GM23338 (cell line): ENCODE measurements at regions not wholly inside any gene's neighbourhood (a gene's known extent, or its start where the extent isn't known, plus 50 kb on each side); places are given as distances from the start of the nearest gene placed in this dataset.

ENCODE experiments used
- ATAC-seq: fragments of 200-7000 bp; cut with Tn5 transposase; 3 replicates; pipeline ENCODE4 v1.9.1; 2020
- DNase-seq: peaks from one replicate; pipeline ENCODE4 v3.0.0-alpha.2; 2015; ENCODE audit warnings: low spot score
- H2AFZ ChIP-seq: fragments of 200-600 bp; sonication (generic); 2 replicates; pipeline ENCODE4 v1.8.0; 2016; ENCODE audit warnings: antibody characterized with exemption, mild to moderate bottlenecking, moderate library complexity
- H3F3A ChIP-seq: fragments of 200-600 bp; sonication (generic); replicated peaks from 2 replicates; pipeline ENCODE4 v1.8.0; 2017; ENCODE audit warnings: antibody characterized with exemption, mixed run types, low read depth
- H3K27ac ChIP-seq: fragments of 200-600 bp; sonication (generic); 2 replicates; pipeline ENCODE4 v1.6.1; 2016; ENCODE audit warnings: low read depth
- H3K27me3 ChIP-seq: fragments of 200-600 bp; sonication (generic); 2 replicates; pipeline ENCODE4 v1.8.0; 2016; ENCODE audit warnings: mild to moderate bottlenecking, mixed run types, moderate library complexity; ENCODE audit not compliant: insufficient read depth
- H3K36me3 ChIP-seq: fragments of 200-600 bp; sonication (generic); 2 replicates; pipeline ENCODE4 v1.8.0; 2016; ENCODE audit warnings: mild to moderate bottlenecking; ENCODE audit not compliant: insufficient read depth
- H3K4me1 ChIP-seq: fragments of 200-600 bp; sonication (generic); 2 replicates; pipeline ENCODE4 v1.8.0; 2016; ENCODE audit warnings: mild to moderate bottlenecking, moderate library complexity; ENCODE audit not compliant: insufficient read depth
- H3K4me2 ChIP-seq: fragments of 200-600 bp; sonication (generic); 2 replicates; pipeline ENCODE4 v1.7.1; 2017; ENCODE audit warnings: mixed run types
- H3K4me3 ChIP-seq: fragments of 200-600 bp; sonication (generic); 2 replicates; pipeline ENCODE4 v1.6.1; 2016; ENCODE audit warnings: mixed run types
- H3K79me2 ChIP-seq: fragments of 200-600 bp; sonication (generic); replicated peaks from 2 replicates; pipeline ENCODE4 v1.8.0; 2017; ENCODE audit warnings: mild to moderate bottlenecking; ENCODE audit not compliant: insufficient read depth
- H3K9me2 ChIP-seq: fragments of 200-600 bp; sonication (generic); 2 replicates; pipeline ENCODE4 v1.8.0; 2017; ENCODE audit not compliant: insufficient read depth
- H4K20me1 ChIP-seq: fragments of 200-600 bp; sonication (generic); replicated peaks from 2 replicates; pipeline ENCODE4 v1.8.0; 2017; ENCODE audit warnings: mild to moderate bottlenecking; ENCODE audit not compliant: insufficient read depth
- H3K27ac Mint-ChIP-seq: 2 replicates; pipeline ENCODE4 v1.8.0; 2020; ENCODE audit warnings: inconsistent platforms, mild to moderate bottlenecking, moderate library complexity, mixed read lengths
- H3K27me3 Mint-ChIP-seq: 3 replicates; pipeline ENCODE4 v1.8.0; 2022; ENCODE audit warnings: low read depth, mild to moderate bottlenecking, moderate library complexity, mixed read lengths, inconsistent platforms; ENCODE audit not compliant: insufficient read depth, poor library complexity
- H3K36me3 Mint-ChIP-seq: 3 replicates; pipeline ENCODE4 v1.8.0; 2021; ENCODE audit warnings: low read depth, mild to moderate bottlenecking, inconsistent platforms, moderate library complexity, mixed read lengths
- H3K4me1 Mint-ChIP-seq: 3 replicates; pipeline ENCODE4 v1.8.0; 2020; ENCODE audit warnings: mild to moderate bottlenecking, inconsistent platforms, mixed read lengths
- H3K4me3 Mint-ChIP-seq: 3 replicates; pipeline ENCODE4 v1.8.0; 2021; ENCODE audit warnings: moderate library complexity, mild to moderate bottlenecking, inconsistent platforms, mixed read lengths
- H3K9me3 Mint-ChIP-seq: 3 replicates; pipeline ENCODE4 v1.8.0; 2020; ENCODE audit warnings: moderate library complexity, mild to moderate bottlenecking, inconsistent platforms, mixed read lengths
- CREB1 ChIP-seq: fragments of 250-450 bp; sonication (Bioruptor Pico); IDR thresholded peaks from 2 replicates; pipeline ENCODE4 v1.5.0; 2020; ENCODE audit warnings: low read depth, mild to moderate bottlenecking, moderate library complexity
- CTCF ChIP-seq, 2 experiments: fragments of 200-600 bp in 1 of 2; sonication (generic) in 1 of 2; conservative IDR thresholded peaks; 2 replicates each; pipeline versions ENCODE4 v1.5.1 to v1.6.1; 2016 to 2017; ENCODE audit warnings: antibody characterized with exemption in 2 of 2, low read depth in 2 of 2, mild to moderate bottlenecking in 2 of 2, moderate library complexity in 1 of 2
- ETS1 ChIP-seq: IDR thresholded peaks from 2 replicates; pipeline ENCODE4 v1.6.1; 2016; ENCODE audit warnings: antibody characterized with exemption
- JUNB ChIP-seq: IDR thresholded peaks from one replicate; pipeline ENCODE4 v1.6.1; 2016; ENCODE audit warnings: antibody characterized with exemption; ENCODE audit not compliant: unreplicated experiment
- NANOG ChIP-seq: IDR thresholded peaks from 2 replicates; pipeline ENCODE4 v1.6.1; 2016; ENCODE audit warnings: antibody characterized with exemption, borderline replicate concordance
- STAT1 ChIP-seq: IDR thresholded peaks from one replicate; pipeline ENCODE4 v1.6.1; 2016; ENCODE audit warnings: antibody characterized with exemption; ENCODE audit not compliant: unreplicated experiment
- ZNF114 ChIP-seq: fragments of 250-450 bp; sonication (Bioruptor Pico); IDR thresholded peaks from 2 replicates; pipeline ENCODE4 v1.5.0; 2020; ENCODE audit warnings: mild to moderate bottlenecking, moderate library complexity
- ZNF331 ChIP-seq: fragments of 250-450 bp; sonication (Bioruptor Pico); IDR thresholded peaks from 2 replicates; pipeline ENCODE4 v1.5.0; 2020; ENCODE audit warnings: low read depth, mild to moderate bottlenecking, moderate library complexity
- TF ChIP-seq, protein P1 (sequence below): IDR thresholded peaks from one replicate; pipeline ENCODE4 v1.6.1; 2018; ENCODE audit warnings: antibody characterized with exemption; ENCODE audit not compliant: unreplicated experiment
- TF ChIP-seq, protein P2 (sequence below): fragments of 250-450 bp; sonication (Bioruptor Pico); IDR thresholded peaks from 2 replicates; pipeline ENCODE4 v1.5.0; 2020; ENCODE audit warnings: mild to moderate bottlenecking, moderate library complexity

DNA sequence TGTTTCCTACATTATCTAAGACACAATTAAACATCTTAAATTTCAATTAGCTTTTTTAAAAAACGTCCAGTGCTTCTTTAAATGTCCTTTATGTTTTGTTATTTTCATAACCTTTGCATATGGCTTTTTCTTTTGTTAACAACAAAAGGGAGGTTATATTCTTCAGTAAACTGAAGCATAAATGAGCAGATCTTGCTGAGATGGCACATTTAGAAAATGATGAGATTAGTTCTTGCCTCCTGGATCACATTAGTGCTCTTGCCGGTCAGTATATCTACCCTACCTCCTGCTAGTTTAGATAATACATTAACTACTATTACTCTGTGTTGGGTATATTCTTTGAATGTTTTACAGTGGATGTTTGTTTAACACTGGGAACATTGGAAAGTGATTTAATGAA lies 126.1 kb downstream of the DISP1 start:
- no peaks in the 10 kb centered on the region for H4K20me1 ChIP-seq
- H3K27me3 Mint-ChIP-seq = no peaks in the 10 kb centered on the region
- ATAC-seq = no peak
- peaks cover 15% of the 10 kb centered on the region for H3K4me1 Mint-ChIP-seq
- no peaks in the 10 kb centered on the region for H3K36me3 ChIP-seq
- DNase-seq = no peak
- peak overlapping the region; percentile 88; the same call in 1 of the 2 replicates for H3K27ac Mint-ChIP-seq
- H3K4me1 ChIP-seq = no peaks in the 10 kb centered on the region; the same call in 1 of the 2 replicates
- no peaks in the 10 kb centered on the region for H3K27me3 ChIP-seq
- no peak overlapping the region for H2AFZ ChIP-seq
- no peaks in the 10 kb centered on the region for H3K9me3 Mint-ChIP-seq
- H3F3A ChIP-seq = no peaks in the 10 kb centered on the region
- no peaks in the 10 kb centered on the region for H3K79me2 ChIP-seq
- H3K27ac ChIP-seq = no peak overlapping the region
- H3K36me3 Mint-ChIP-seq = no peaks in the 10 kb centered on the region; the same call in 2 of the 3 replicates
- no peak overlapping the region for H3K4me3 ChIP-seq
- TF ChIP-seq CREB1 (CRISPR knock-in tag) (no peak), ZNF331 (CRISPR knock-in tag) (no peak), NANOG (no peak), STAT1 (no peak), ZNF114 (CRISPR knock-in tag) (no peak), ETS1 (no peak), JUNB (no peak), CTCF (conservative IDR thresholded peaks at IDR 0.05; ENCODE audit: low read depth in 2 of 2) (no peak)
- TF ChIP-seq, protein P1, sequence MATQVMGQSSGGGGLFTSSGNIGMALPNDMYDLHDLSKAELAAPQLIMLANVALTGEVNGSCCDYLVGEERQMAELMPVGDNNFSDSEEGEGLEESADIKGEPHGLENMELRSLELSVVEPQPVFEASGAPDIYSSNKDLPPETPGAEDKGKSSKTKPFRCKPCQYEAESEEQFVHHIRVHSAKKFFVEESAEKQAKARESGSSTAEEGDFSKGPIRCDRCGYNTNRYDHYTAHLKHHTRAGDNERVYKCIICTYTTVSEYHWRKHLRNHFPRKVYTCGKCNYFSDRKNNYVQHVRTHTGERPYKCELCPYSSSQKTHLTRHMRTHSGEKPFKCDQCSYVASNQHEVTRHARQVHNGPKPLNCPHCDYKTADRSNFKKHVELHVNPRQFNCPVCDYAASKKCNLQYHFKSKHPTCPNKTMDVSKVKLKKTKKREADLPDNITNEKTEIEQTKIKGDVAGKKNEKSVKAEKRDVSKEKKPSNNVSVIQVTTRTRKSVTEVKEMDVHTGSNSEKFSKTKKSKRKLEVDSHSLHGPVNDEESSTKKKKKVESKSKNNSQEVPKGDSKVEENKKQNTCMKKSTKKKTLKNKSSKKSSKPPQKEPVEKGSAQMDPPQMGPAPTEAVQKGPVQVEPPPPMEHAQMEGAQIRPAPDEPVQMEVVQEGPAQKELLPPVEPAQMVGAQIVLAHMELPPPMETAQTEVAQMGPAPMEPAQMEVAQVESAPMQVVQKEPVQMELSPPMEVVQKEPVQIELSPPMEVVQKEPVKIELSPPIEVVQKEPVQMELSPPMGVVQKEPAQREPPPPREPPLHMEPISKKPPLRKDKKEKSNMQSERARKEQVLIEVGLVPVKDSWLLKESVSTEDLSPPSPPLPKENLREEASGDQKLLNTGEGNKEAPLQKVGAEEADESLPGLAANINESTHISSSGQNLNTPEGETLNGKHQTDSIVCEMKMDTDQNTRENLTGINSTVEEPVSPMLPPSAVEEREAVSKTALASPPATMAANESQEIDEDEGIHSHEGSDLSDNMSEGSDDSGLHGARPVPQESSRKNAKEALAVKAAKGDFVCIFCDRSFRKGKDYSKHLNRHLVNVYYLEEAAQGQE = no peak
- TF ChIP-seq, protein P2, sequence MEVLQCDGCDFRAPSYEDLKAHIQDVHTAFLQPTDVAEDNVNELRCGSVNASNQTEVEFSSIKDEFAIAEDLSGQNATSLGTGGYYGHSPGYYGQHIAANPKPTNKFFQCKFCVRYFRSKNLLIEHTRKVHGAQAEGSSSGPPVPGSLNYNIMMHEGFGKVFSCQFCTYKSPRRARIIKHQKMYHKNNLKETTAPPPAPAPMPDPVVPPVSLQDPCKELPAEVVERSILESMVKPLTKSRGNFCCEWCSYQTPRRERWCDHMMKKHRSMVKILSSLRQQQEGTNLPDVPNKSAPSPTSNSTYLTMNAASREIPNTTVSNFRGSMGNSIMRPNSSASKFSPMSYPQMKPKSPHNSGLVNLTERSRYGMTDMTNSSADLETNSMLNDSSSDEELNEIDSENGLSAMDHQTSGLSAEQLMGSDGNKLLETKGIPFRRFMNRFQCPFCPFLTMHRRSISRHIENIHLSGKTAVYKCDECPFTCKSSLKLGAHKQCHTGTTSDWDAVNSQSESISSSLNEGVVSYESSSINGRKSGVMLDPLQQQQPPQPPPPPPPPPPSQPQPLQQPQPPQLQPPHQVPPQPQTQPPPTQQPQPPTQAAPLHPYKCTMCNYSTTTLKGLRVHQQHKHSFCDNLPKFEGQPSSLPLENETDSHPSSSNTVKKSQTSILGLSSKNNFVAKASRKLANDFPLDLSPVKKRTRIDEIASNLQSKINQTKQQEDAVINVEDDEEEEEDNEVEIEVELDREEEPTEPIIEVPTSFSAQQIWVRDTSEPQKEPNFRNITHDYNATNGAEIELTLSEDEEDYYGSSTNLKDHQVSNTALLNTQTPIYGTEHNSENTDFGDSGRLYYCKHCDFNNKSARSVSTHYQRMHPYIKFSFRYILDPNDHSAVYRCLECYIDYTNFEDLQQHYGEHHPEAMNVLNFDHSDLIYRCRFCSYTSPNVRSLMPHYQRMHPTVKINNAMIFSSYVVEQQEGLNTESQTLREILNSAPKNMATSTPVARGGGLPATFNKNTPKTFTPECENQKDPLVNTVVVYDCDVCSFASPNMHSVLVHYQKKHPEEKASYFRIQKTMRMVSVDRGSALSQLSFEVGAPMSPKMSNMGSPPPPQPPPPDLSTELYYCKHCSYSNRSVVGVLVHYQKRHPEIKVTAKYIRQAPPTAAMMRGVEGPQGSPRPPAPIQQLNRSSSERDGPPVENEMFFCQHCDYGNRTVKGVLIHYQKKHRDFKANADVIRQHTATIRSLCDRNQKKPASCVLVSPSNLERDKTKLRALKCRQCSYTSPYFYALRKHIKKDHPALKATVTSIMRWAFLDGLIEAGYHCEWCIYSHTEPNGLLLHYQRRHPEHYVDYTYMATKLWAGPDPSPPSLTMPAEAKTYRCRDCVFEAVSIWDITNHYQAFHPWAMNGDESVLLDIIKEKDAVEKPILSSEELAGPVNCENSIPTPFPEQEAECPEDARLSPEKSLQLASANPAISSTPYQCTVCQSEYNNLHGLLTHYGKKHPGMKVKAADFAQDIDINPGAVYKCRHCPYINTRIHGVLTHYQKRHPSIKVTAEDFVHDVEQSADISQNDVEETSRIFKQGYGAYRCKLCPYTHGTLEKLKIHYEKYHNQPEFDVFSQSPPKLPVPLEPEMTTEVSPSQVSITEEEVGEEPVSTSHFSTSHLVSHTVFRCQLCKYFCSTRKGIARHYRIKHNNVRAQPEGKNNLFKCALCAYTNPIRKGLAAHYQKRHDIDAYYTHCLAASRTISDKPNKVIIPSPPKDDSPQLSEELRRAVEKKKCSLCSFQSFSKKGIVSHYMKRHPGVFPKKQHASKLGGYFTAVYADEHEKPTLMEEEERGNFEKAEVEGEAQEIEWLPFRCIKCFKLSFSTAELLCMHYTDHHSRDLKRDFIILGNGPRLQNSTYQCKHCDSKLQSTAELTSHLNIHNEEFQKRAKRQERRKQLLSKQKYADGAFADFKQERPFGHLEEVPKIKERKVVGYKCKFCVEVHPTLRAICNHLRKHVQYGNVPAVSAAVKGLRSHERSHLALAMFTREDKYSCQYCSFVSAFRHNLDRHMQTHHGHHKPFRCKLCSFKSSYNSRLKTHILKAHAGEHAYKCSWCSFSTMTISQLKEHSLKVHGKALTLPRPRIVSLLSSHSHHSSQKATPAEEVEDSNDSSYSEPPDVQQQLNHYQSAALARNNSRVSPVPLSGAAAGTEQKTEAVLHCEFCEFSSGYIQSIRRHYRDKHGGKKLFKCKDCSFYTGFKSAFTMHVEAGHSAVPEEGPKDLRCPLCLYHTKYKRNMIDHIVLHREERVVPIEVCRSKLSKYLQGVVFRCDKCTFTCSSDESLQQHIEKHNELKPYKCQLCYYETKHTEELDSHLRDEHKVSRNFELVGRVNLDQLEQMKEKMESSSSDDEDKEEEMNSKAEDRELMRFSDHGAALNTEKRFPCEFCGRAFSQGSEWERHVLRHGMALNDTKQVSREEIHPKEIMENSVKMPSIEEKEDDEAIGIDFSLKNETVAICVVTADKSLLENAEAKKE (CRISPR knock-in tag) = no peak
- H3K4me3 Mint-ChIP-seq = no peak overlapping the region
- H3K9me2 ChIP-seq = no peaks in the 10 kb centered on the region
- no peak overlapping the region for H3K4me2 ChIP-seq
